ENCODE measurements at regions not wholly inside any gene's neighbourhood (a gene's known extent, or its start where the extent isn't known, plus 50 kb on each side); places are given as distances from the start of the nearest gene placed in this dataset.

- TF ChIP-seq EZH2 (IDR thresholded peaks at IDR 0.05; ENCODE audit: borderline replicate concordance, low read depth, low read length, poor library complexity, severe bottlenecking) (no peak), CTCF (conservative IDR thresholded peaks at IDR 0.05; ENCODE audit: low read depth, low read length) (no peak)
These were observed 729.3 kb upstream of the NOVA1 start for GRCh38 chr14:27327095-27327494.

Measured in A673 (cell line).